Fibroblast of the aortic adventitia (primary cell): ENCODE measurements at regions not wholly inside any gene's neighbourhood (a gene's known extent, or its start where the extent isn't known, plus 50 kb on each side); places are given as distances from the start of the nearest gene placed in this dataset.
"Not testable (repeated sequence)": the region's sequence is repeated elsewhere in the genome, so short reads cannot be mapped to it uniquely, and the experiment has no call there.

Experiments used
- DNase-seq: peaks from one replicate; pipeline ENCODE4 v3.0.0-alpha.2; 2010; ENCODE audit warnings: low read depth
- H3K4me3 ChIP-seq: 2 replicates; pipeline ENCODE4 v1.5.1; 2011; ENCODE audit warnings: low read depth, mild to moderate bottlenecking, control low read depth, low read length, moderate library complexity
- TF ChIP-seq, protein P1 (sequence below): IDR thresholded peaks from 2 replicates; pipeline ENCODE4 v1.5.1; 2011; ENCODE audit warnings: mild to moderate bottlenecking, low read length, control low read depth, inconsistent platforms; ENCODE audit not compliant: insufficient read depth

DNA sequence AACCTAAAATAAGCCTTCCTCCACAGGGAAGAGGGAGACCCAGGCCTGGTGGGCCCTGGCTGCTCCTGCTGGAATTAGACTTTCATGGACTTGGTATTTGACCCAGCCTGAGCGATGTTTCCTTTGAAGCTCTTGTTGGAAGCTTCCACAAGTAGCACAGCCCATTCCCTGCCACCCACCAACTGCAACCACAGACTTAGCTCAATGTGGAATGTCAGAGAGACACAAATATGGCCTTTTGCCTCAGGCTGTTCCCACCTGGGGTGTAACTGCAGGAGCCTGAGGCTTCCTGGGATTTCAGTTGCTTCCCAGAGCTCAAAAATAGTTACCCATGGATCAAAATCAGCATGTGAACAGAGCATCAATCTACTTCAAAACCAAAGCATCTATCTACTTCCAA is 70.3 kb upstream of the LHFPL2 start:
- TF ChIP-seq, protein P1, sequence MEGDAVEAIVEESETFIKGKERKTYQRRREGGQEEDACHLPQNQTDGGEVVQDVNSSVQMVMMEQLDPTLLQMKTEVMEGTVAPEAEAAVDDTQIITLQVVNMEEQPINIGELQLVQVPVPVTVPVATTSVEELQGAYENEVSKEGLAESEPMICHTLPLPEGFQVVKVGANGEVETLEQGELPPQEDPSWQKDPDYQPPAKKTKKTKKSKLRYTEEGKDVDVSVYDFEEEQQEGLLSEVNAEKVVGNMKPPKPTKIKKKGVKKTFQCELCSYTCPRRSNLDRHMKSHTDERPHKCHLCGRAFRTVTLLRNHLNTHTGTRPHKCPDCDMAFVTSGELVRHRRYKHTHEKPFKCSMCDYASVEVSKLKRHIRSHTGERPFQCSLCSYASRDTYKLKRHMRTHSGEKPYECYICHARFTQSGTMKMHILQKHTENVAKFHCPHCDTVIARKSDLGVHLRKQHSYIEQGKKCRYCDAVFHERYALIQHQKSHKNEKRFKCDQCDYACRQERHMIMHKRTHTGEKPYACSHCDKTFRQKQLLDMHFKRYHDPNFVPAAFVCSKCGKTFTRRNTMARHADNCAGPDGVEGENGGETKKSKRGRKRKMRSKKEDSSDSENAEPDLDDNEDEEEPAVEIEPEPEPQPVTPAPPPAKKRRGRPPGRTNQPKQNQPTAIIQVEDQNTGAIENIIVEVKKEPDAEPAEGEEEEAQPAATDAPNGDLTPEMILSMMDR, result no peak
- no peak overlapping the region for H3K4me3 ChIP-seq
- no peak for DNase-seq

DNA sequence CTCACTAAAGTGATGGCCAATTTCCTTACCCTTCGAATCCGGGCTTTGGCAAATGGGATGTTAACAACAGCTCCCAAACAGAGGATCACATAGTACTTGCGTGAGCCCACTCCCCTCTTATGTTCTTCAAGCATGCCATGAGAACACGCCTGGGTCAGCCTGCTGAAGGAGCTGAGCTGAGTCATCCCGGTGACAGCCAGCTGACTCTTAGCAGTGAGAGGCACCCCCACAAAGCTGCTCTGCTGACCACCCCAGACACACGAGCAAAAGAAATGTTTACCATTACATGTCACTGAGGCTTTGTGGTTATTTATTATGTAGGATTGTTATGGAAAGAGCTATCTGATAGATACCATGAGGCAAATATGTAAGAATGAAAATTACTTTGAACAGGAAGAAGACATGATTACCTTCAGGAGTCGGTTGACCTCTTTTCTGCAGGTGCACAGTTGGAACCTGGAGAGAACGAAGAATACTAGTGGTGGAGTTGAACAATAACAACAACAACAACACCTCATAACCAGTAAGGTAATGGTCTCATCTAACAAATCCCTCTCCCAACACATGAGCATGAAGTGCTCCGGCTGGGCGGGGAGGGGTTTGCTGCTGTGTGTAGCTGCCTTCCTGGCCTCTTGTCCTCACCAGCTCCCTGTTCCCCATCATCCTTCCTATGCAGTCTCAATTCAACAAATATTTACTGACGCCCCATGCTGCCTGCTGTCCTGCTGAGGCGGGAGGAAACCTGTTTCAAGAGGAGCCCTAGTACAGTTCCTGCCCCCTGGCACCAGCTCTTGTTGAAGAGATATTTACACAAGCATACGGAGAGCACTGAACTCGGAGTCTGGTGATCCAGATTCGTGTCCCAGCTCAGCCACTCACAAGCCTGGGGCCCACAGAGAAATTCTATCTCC is 69.4 kb upstream of the LHFPL2 start:
- no peak for DNase-seq
- H3K4me3 ChIP-seq, result no peak overlapping the region
- TF ChIP-seq, protein P1, result no peak

DNA sequence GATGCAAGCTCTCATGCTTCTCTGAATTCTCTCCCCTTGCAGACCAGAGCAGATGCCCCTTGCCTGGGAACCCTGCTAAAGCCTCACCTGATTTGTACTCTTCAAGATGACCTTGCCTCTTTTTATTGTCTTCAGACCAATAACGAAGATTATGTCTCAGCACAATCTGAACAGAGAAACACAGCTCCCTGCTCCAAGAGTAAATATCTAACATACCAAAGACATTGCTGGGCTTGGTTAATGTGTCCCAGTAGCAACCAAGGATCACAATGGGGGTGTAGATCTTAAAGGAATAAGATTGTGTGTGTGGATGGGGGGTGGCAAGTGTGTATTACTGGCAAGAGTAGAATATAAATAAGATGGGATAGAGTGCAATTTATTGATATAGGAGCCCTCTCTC is 67.6 kb upstream of the LHFPL2 start:
- H3K4me3 ChIP-seq, result no peak overlapping the region
- peak; percentile 58 for DNase-seq
- TF ChIP-seq, protein P1, result no peak

DNA sequence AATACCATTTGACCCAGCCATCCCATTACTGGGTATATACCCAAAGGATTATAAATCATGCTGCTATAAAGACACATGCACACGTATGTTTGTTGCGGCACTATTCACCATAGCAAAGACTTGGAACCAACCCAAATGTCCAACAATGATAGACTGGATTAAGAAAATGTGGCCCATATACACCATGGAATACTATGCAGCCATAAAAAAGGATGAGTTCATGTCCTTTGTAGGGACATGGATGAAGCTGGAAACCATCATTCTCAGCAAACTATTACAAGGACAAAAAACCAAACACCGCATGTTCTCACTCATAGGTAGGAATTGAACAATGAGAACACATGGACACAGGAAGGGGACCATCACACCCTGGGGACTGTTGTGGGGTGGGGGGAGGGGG is 66.8 kb upstream of the LHFPL2 start:
- not testable (repeated sequence) for H3K4me3 ChIP-seq, DNase-seq

DNA sequence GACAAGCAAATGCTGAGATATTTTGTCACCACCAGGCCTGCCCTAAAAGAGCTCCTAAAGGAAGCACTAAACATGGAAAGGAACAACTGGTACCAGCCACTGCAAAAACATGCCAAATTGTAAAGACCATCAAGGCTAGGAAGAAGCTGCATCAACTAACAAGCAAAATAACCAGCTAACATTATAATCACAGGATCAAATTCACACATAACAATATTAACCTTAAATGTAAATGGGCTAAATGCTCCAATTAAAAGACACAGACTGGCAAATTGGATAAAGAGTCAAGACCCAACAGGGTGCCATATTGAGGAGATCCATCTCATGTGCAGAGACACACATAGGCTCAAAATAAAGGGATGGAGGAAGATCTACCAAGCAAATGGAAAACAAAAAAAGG is 63.1 kb upstream of the LHFPL2 start:
- DNase-seq, H3K4me3 ChIP-seq: not testable (repeated sequence)

DNA sequence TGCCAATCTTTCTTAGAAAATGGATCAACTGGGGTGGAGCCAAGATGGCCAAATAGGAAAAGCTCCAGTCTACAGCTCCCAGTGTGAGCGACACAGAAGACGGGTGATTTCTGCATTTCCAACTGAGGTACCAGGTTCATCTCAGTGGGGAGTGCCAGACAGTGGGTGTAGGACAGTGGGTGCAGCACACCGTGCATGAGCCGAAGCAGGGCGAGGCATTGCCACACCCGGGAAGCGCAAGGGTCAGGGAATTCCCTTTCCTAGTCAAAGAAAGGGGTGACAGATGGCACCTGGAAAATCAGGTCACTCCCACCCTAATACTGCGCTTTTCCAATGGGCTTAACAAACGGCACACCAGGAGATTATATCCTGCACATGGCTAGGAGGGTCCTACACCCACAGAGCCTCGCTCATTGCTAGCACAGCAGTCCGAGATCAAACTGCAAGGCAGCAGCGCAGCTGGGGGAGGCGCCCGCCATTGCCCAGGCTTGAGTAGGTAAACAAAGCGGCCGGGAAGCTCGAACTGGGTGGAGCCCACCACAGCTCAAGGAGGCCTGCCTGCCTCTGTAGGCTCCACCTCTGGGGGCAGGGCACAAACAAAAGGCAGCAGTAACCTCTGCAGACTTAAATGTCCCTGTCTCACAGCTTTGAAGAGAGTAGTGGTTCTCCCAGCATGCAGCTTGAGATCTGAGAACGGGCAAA is 61.3 kb upstream of the LHFPL2 start:
- H3K4me3 ChIP-seq, DNase-seq: not testable (repeated sequence)

DNA sequence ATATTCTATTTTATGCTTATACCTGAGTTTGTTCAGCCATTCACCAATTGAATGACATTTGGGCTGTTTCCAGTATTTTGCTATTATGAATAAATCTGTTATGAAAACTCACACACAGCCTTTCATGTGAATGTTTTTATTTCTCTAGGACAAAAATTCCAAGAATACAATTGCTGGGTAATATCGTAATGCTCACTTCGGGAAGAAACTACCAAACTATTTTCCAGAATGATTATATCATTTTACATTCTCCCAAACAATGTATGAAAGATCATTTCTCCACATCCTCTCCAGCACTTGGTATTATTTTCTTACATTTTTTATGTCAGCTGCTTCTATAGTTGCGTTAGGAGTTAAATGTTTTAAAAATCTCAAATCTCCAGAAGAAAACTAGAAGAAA is 58.3 kb upstream of the LHFPL2 start:
- peak; percentile 45 for DNase-seq
- TF ChIP-seq, protein P1, result no peak
- no peak overlapping the region for H3K4me3 ChIP-seq

DNA sequence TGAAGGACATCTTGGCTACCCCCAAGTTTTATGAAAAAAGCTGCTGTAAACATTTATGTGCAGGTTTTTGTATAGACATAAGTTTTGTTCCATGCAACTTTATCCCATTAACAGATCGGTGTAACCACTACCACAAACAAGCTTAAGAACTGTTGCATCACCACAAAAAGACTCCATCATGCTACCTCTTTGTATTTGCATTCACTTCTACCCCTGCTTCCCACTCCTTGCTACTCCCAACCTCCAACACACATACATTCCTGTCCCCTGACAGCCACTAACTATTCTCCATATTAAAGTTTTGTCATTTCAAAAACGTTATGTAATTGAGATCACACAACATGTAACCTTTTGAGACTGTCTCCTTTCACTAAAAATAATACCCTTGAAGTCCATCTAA is 57.8 kb upstream of the LHFPL2 start:
- DNase-seq, result no peak
- H3K4me3 ChIP-seq, result no peak overlapping the region
- TF ChIP-seq, protein P1, result no peak
